Cardiac muscle cell (in vitro differentiated cells and primary cell): ENCODE measurements at regions not wholly inside any gene's neighbourhood (a gene's known extent, or its start where the extent isn't known, plus 50 kb on each side); places are given as distances from the start of the nearest gene placed in this dataset.
A peak's percentile ranks its signal among the peaks of the same experiment; 100 is the strongest.

Experiments
- DNase-seq, 2 donors: peaks; one replicate each; pipeline versions ENCODE4 v3.0.0 to v3.0.0-alpha.2; 2010 to 2017; ENCODE audit warnings: low read depth in 1 of 2, low spot score in 1 of 2
- H3K27ac ChIP-seq: fragments of 200-600 bp; sonication (generic); 2 replicates; pipeline ENCODE4 v1.5.1; 2016
- H3K27me3 ChIP-seq: fragments of 200-600 bp; sonication (generic); 2 replicates; pipeline ENCODE4 v1.6.0; 2016; ENCODE audit warnings: control low read depth
- H3K36me3 ChIP-seq: fragments of 200-600 bp; sonication (generic); 2 replicates; pipeline ENCODE4 v1.5.1; 2016; ENCODE audit warnings: control low read depth
- H3K4me1 ChIP-seq: fragments of 200-600 bp; sonication (generic); 2 replicates; pipeline ENCODE4 v1.8.1; 2017; ENCODE audit warnings: low read depth, mild to moderate bottlenecking, mixed run types
- H3K4me3 ChIP-seq: fragments of 200-600 bp; sonication (generic); 2 replicates; pipeline ENCODE4 v1.5.1; 2016; ENCODE audit warnings: mild to moderate bottlenecking
- H3K9me3 ChIP-seq: fragments of 200-600 bp; sonication (generic); 2 replicates; pipeline ENCODE4 v1.5.1; 2017; ENCODE audit warnings: low read depth, mild to moderate bottlenecking, control low read depth
- TF ChIP-seq, protein P1 (sequence below): IDR thresholded peaks from 2 replicates; pipeline ENCODE4 v1.5.1; 2012; ENCODE audit warnings: low read depth, mild to moderate bottlenecking, low read length

DNA sequence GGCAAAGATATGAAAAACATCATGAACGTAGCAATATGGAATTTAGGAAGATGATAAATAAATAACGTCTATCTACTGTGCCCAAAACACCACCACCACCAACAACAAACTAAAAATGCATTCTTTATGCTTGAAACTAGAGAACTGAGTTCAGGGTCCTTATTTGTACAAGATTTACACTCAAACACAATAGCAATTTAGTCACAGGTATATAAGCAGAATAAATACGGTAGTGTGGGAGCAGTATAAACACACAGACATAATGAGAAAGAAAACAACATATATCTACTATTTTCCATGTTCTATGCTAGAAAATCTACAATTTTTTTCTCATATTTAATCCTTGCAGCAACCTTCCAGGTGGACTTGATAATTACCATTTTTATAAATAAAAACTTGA, 64.3 kb downstream of the ARL4A start:
- H3K36me3 ChIP-seq, result no peaks in the 10 kb centered on the region
- TF ChIP-seq, protein P1, sequence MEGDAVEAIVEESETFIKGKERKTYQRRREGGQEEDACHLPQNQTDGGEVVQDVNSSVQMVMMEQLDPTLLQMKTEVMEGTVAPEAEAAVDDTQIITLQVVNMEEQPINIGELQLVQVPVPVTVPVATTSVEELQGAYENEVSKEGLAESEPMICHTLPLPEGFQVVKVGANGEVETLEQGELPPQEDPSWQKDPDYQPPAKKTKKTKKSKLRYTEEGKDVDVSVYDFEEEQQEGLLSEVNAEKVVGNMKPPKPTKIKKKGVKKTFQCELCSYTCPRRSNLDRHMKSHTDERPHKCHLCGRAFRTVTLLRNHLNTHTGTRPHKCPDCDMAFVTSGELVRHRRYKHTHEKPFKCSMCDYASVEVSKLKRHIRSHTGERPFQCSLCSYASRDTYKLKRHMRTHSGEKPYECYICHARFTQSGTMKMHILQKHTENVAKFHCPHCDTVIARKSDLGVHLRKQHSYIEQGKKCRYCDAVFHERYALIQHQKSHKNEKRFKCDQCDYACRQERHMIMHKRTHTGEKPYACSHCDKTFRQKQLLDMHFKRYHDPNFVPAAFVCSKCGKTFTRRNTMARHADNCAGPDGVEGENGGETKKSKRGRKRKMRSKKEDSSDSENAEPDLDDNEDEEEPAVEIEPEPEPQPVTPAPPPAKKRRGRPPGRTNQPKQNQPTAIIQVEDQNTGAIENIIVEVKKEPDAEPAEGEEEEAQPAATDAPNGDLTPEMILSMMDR, result no peak
- no peaks in the 10 kb centered on the region for H3K27me3 ChIP-seq
- H3K9me3 ChIP-seq, result no peaks in the 10 kb centered on the region
- no peak for DNase-seq
- H3K4me3 ChIP-seq, result no peak overlapping the region
- H3K27ac ChIP-seq, result no peak overlapping the region
- no peaks in the 10 kb centered on the region for H3K4me1 ChIP-seq

DNA sequence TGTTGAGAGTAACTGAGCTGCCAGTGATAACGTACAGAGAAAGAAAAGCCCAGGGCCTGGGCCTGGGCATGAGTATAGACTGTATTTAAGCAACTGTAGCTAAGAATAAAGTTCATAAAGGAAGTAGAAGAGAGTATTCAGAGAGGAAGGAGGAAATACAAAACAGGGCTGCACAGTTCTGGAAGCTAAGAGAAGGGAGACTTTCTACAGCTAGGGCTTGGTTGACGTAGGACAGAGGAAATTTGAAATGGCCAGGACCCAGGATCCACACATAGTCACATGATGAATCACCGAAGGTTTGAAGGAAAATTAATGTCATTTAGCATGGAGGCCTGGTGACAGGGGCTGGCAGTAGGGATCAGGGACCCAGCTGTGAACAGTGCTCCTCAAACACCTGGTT, 66.7 kb downstream of the ARL4A start:
- no peaks in the 10 kb centered on the region for H3K36me3 ChIP-seq
- H3K4me3 ChIP-seq, result no peak overlapping the region
- TF ChIP-seq, protein P1, result no peak
- H3K27ac ChIP-seq, result no peak overlapping the region
- no peaks in the 10 kb centered on the region for H3K9me3 ChIP-seq
- peak in 1 of 2 donors; percentile 14 for DNase-seq
- H3K27me3 ChIP-seq, result no peaks in the 10 kb centered on the region
- no peaks in the 10 kb centered on the region for H3K4me1 ChIP-seq

DNA sequence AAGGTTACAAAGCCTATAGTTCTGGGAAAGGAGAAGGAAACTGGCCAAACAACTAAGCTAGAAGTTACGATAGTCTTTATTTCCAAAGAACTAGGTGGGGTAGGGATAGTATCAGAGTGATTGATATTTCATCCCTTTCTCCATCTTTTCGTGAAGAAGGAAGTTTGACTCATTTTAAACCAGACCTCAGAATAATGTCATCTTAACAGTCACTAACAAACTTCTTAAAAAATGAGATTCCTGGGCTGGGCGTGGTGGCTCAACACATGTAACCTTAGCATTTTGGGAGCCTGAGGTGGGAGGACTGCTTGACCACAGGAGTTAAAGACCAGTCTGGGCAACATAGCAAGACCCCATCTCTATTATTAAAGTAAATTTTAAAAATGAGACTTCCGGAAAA, 69.4 kb downstream of the ARL4A start:
- Histone ChIP-seq H3K9me3 (no peaks in the 10 kb centered on the region), H3K4me3 (no peak overlapping the region), H3K27ac (no peak overlapping the region), H3K27me3 (no peaks in the 10 kb centered on the region), H3K4me1 (no peaks in the 10 kb centered on the region), H3K36me3 (no peaks in the 10 kb centered on the region)
- no peak for DNase-seq
- TF ChIP-seq, protein P1, result no peak

DNA sequence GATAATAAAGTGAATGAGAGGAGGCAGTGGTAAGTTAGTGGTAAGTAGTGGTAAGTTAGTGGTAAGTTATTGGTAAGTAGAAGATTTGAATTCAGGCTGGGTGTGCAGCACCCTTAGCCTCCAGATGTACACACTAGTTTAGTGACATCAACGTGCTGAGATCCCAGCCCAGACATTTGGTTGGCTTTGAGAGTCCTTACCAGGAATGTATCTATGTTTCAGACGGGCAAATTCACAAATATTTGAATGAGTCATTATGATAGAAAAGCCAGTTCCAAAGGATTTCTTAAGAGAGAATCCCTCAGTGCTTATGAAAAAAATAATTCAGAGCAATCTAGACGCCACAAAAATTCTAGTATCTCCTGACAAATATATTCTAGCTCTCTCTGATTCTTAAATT, 70.0 kb downstream of the ARL4A start:
- H3K4me1 ChIP-seq, result no peaks in the 10 kb centered on the region
- H3K36me3 ChIP-seq, result no peaks in the 10 kb centered on the region
- DNase-seq, result peak in 1 of 2 donors; percentile 88
- H3K27me3 ChIP-seq, result no peaks in the 10 kb centered on the region
- TF ChIP-seq, protein P1, result no peak
- no peak overlapping the region for H3K4me3 ChIP-seq
- no peaks in the 10 kb centered on the region for H3K9me3 ChIP-seq
- no peak overlapping the region for H3K27ac ChIP-seq

DNA sequence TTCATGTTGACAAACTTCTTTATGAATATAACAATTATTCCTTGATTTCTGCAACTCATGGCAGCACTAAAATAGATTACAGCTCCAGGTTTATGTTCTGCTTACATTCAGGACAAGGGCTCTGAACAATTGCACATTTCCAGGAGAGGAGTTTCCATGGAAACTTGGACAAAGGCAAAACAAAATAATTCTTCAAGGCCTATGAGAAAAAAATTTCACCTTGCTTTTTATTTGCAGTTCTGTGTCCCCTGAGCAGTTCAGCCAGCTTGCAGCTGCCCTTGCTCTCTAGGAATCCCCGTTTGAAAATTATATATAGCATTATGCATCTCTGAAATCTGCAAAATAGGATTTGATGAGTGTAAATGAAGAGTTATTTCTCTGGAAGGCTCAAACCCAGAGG, 71.7 kb downstream of the ARL4A start:
- TF ChIP-seq, protein P1, result no peak
- Histone ChIP-seq H3K4me1 (no peaks in the 10 kb centered on the region), H3K36me3 (no peaks in the 10 kb centered on the region), H3K27me3 (no peaks in the 10 kb centered on the region), H3K9me3 (no peaks in the 10 kb centered on the region), H3K4me3 (no peak overlapping the region), H3K27ac (no peak overlapping the region)
- peak in 1 of 2 donors; percentile 45 for DNase-seq

DNA sequence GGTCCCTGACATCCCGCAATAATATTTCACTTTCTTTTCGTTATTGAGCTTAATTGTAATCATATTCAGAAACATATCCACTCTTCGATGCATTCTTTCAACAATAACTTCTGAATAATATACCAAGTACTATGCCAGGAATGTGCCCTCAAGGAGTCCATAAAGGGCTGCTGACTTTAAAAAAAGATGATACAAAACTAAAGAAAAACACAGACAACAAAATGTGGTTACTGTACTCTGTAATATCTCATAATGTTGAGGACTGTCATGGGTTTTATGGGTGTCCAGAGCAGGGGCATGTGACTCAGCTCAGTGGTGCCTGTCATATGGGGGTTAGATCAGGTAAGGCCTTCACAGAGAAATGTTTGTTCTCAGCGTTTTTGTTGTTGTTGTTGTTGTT, 73.7 kb downstream of the ARL4A start:
- TF ChIP-seq, protein P1, result no peak

More for the DNA sequence above, 73.7 kb downstream of the ARL4A start:
- no peaks in the 10 kb centered on the region for H3K4me1 ChIP-seq
- H3K36me3 ChIP-seq, result no peaks in the 10 kb centered on the region
- no peaks in the 10 kb centered on the region for H3K9me3 ChIP-seq
- no peaks in the 10 kb centered on the region for H3K27me3 ChIP-seq
- no peak overlapping the region for H3K4me3 ChIP-seq
- no peak overlapping the region for H3K27ac ChIP-seq
- no peak for DNase-seq
